ENCODE measurements at regions not wholly inside any gene's neighbourhood (a gene's known extent, or its start where the extent isn't known, plus 50 kb on each side); places are given as distances from the start of the nearest gene placed in this dataset.

DNA sequence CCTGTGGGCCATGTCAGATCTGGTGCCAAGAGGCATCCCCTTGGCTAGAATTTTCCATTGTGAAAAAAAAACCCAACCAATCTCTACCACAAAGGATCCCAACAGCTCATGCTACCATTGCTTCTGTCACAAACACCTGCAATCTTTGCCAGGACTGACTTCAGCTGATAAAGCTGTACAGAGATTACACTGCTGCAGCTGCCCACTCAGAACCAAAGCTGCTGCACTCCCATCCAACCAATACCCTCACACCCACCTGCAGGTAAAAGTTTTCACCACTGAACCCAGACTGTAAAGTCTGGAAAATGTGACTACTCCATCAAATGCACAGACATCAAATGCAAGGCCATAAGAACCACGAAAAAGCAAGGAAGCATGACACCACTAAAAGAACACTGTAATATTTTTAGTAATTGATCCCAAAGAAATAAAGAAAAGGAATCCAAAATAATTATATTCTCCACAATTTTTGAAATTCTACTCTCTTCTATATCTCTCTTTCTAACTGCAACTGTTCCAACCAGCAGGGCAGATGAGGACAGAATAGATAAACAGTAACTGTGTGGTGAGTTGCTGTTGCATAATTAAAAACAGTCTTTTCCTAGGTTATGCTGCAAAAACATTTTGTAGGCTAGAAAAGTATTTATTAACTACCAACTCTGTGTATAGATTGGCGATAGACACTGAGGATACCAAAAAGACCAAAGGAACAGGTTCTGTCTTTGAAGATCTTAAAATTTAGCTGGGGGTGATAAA lies 128.0 kb upstream of the MCHR2 start:
- TF ChIP-seq, protein P1, sequence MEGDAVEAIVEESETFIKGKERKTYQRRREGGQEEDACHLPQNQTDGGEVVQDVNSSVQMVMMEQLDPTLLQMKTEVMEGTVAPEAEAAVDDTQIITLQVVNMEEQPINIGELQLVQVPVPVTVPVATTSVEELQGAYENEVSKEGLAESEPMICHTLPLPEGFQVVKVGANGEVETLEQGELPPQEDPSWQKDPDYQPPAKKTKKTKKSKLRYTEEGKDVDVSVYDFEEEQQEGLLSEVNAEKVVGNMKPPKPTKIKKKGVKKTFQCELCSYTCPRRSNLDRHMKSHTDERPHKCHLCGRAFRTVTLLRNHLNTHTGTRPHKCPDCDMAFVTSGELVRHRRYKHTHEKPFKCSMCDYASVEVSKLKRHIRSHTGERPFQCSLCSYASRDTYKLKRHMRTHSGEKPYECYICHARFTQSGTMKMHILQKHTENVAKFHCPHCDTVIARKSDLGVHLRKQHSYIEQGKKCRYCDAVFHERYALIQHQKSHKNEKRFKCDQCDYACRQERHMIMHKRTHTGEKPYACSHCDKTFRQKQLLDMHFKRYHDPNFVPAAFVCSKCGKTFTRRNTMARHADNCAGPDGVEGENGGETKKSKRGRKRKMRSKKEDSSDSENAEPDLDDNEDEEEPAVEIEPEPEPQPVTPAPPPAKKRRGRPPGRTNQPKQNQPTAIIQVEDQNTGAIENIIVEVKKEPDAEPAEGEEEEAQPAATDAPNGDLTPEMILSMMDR (IDR thresholded peaks at IDR 0.05; ENCODE audit: low read depth, low read length) = no peak
- TF ChIP-seq POLR2A (IDR thresholded peaks at IDR 0.05; ENCODE audit: extremely low read depth, insufficient read length) = no peak
- TF ChIP-seq, protein P2, sequence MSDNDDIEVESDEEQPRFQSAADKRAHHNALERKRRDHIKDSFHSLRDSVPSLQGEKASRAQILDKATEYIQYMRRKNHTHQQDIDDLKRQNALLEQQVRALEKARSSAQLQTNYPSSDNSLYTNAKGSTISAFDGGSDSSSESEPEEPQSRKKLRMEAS (IDR thresholded peaks at IDR 0.05; ENCODE audit: low read depth, low read length) = no peak

Measured in NB4 (cell line).